Activated CD8-positive, alpha-beta memory T cell treated with anti-CD3 and anti-CD28 coated beads for 36 hours (primary cell): ENCODE measurements at regions not wholly inside any gene's neighbourhood (a gene's known extent, or its start where the extent isn't known, plus 50 kb on each side); places are given as distances from the start of the nearest gene placed in this dataset.
"Not testable (repeated sequence)": the region's sequence is repeated elsewhere in the genome, so short reads cannot be mapped to it uniquely, and the experiment has no call there.

ENCODE experiments used
- CTCF ChIA-PET: fragments of 350-600 bp; sonication (Branson Sonifier 250); formaldehyde crosslinking; loops from one replicate; lab custom pipeline; 2021; ENCODE audit warnings: antibody characterized with exemption; lab: Charles Lee
- POLR2A ChIA-PET: fragments of 350-600 bp; sonication (Branson Sonifier 250); formaldehyde crosslinking; loops from one replicate; lab custom pipeline; 2021; ENCODE audit warnings: antibody characterized with exemption; lab: Charles Lee

DNA sequence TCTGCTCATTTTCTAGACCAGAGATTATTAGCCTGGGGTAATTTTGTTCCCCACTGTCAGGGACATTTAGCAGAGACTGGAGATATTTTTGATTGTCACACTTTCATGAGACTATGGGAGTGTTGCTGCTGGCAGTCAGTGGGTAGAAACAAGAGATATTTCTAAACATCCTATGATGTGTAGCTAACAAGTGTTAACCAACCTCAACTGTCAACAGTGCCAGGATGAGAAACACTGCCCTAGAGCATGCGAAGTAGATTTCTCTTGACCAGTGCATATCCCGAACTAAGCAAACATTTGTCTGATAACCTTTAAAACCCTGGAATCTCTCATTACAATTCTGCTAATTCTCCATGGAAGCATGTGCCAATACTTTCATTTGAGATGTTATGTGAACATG is 607.4 kb upstream of the TMPRSS15 start:
- ChIA-PET CTCF (no interaction called here), POLR2A (no interaction called here)

GRCh38 chr21:19011451-19011850 is 607.9 kb upstream of the TMPRSS15 start:
- CTCF ChIA-PET = no interaction called here
- POLR2A ChIA-PET = no interaction called here

- CTCF ChIA-PET = no interaction called here
These were observed 610.3 kb upstream of the TMPRSS15 start for GRCh38 chr21:19013916-19014315.

GRCh38 chr21:19018529-19018928 is 614.9 kb upstream of the TMPRSS15 start:
- CTCF ChIA-PET = no interaction called here
- POLR2A ChIA-PET = no interaction called here

More at GRCh38 chr21:19013916-19014315, 610.3 kb upstream of the TMPRSS15 start:
- POLR2A ChIA-PET = no interaction called here

- ChIA-PET POLR2A (no interaction called here), CTCF (no interaction called here)
These were observed 619.4 kb upstream of the TMPRSS15 start for GRCh38 chr21:19022978-19023377.

DNA sequence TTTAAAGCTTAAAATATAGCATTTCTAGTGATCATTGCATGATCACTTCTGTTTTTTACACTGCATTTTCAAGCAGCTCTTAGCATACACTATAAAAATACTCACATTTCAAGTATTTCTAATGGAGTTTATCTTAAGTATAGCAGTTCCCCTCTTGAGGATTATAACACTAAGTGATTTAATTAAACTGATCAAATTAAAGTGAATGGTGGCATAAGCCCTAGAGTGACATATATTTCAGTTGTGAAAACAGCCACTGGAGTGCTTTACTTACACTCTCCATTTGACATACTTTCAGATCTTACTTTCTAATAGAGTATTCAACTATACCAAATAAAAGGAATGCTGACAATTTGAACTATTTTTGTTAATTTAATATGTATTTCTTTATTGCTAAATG is 623.3 kb upstream of the TMPRSS15 start:
- POLR2A ChIA-PET = no interaction called here
- CTCF ChIA-PET = no interaction called here

DNA sequence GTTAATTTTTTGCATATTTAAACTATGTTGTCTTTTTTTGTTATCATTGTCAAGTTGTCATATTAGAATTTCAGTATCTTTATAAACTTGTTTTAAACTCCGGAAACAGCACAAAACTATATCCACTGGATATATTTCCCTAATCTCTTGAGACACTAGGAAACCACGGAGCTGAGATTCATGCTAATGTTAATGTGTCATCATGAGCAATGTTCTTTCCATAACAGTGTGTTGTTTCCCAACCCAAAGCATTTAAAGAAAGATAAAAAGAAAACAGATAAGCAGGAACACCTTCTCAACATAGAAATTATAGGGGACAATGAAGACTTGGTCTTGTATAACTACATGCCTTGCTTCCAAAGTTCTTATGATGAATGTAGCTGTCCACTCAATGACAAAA is 626.2 kb upstream of the TMPRSS15 start:
- ChIA-PET POLR2A (no interaction called here), CTCF (no interaction called here)

DNA sequence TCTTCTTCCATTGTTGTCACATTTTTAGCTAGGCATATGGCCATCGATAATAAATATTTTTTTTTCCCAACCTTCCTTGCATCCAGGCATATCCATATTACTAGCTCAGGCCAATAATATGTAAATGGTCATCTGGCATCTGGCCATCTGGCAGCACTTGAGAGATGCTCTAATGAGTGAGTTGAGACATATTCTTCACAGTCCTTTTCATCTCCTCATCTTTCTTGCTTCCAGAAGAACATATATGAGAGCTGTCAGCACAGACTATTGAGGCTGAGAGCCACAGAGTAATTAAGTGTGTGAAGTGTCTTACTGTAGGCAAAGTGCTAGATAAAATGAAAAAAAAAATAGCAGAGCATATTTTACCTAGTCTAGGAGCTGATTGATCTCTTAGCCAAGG is 628.4 kb upstream of the TMPRSS15 start:
- POLR2A ChIA-PET = no interaction called here
- CTCF ChIA-PET = no interaction called here

- POLR2A ChIA-PET = no interaction called here
- CTCF ChIA-PET = no interaction called here
These were observed 630.5 kb upstream of the TMPRSS15 start for GRCh38 chr21:19034041-19034440.

DNA sequence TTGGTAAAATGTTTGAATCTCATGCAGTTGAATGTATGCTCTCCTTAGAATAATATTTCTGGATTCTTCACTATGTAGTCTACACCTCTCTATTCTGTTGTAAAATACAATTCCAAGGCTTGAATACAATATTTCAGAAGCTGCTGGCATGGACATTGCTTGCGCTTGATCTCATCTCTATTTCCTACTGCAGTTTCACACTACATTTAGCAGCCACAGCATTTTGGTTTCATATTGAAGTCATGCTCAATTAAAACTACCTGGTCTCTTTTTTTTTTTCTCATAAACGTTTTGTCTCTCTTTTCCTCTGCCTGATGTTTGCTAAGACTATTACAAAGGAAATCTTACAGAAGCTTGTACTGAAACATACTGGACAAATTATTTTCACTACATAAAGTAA is 631.0 kb upstream of the TMPRSS15 start:
- CTCF ChIA-PET = no interaction called here
- POLR2A ChIA-PET = no interaction called here

GRCh38 chr21:19045876-19046275 is 642.3 kb upstream of the TMPRSS15 start:
- CTCF ChIA-PET = no interaction called here
- POLR2A ChIA-PET = no interaction called here

DNA sequence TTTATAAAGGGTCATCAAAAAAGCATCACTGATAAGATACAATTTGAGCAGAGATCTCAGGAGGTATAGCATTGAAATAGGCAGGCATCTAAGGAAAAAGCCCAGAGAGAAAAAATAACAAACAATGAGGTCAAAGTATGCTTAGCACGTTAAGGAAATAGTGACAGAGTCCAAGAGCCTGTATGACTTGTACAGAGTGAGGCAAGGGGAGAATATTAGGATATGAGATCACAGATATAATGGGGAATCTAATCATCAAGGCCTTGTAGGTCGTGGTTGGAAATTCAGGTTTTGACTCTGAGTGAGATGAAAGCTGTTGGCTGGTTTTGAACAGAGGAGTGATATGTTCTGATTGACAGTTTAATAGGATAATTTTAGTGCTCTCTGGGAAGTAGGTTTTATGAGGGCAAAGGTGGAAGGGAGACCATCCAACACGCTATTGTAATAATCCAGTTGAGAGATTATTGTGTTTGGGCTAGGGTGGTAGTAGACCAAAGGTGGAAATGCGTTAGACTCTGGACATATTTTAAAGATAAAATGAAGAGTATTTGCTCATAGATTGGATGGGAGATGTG is 644.6 kb upstream of the TMPRSS15 start:
- CTCF ChIA-PET = no interaction called here
- POLR2A ChIA-PET = no interaction called here

- CTCF ChIA-PET = no interaction called here
- POLR2A ChIA-PET = no interaction called here
These were observed 646.0 kb upstream of the TMPRSS15 start for GRCh38 chr21:19049567-19049966.

GRCh38 chr21:19065164-19065563 is 661.6 kb upstream of the TMPRSS15 start:
- ChIA-PET POLR2A (no interaction called here), CTCF (no interaction called here)

DNA sequence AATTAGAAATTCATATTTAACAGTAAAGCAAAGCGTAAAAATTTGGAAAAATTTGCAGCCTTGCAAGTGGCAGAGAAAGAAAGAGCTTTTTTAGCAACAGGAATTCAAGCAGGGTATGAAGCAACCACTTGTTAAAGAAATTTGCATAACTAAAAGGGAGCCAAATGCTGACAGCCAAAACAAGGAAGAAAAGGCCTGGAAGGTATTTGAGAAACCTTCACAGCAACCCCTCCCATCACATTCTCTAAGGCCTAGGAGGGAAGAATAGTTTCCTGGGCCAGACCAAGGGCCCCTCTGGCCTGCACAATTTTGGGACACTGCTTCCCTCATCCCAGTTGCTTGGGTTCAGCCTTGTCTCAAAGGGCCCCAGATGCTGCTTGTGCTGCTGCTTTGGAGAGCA is 672.4 kb upstream of the TMPRSS15 start:
- ChIA-PET POLR2A (no interaction called here), CTCF (no interaction called here)

DNA sequence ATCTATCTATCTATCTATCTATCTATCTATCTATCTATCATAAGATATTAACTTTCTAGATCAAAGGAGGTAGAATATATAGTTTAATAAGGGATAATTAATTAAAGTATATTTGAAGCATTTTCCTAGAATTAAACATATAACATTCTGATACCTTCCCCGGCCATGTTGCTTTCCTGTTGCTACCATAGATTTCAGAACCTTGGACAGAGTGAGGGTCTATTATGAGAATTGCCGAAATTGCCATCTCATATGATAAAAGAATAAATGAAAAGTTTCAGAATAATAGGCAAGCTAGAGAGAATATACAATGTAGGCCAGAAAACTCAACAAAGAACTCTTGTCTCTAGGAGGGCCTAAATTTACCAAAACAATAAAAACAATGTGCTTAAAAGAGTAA is 706.1 kb upstream of the TMPRSS15 start:
- ChIA-PET POLR2A (no interaction called here), CTCF (no interaction called here)

DNA sequence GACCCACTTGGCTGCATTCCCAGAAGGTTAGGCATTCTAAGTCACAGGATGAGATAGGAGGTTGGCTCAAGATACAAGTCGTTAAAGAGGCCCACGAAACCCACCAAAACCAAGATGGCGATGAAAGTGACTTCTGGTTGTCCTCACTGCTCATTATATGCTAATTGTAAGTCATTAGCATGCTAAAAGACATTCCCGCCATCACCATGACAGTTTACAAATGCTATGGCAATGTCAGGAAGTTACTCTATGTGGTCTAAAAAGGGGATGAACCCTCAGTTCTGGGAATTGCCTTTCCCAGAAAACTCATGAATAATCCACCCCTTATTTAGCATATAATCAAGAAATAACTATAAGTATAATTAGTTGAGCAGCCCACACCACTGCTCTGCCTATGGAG is 715.7 kb upstream of the TMPRSS15 start:
- POLR2A ChIA-PET, CTCF ChIA-PET: not testable (repeated sequence)

DNA sequence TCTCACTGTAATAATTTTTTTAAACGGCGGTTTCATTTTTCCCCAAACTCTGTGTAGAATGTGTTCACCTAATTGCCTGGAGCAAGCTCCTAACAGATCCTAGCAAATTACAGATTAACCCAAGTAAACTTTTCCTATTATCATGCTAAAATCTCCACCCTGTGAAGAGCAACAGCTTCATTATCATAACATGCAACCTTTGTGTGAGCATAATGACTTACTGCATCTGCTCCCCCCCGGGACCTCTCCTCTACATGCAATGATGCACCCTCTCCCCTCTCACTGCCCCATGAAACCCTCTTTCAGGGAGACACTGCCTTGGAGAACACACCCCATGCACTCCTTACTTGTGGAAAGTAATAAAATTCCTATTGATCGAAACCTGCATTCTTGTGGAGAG is 717.0 kb upstream of the TMPRSS15 start:
- CTCF ChIA-PET = no interaction called here
- POLR2A ChIA-PET = no interaction called here

GRCh38 chr21:19122356-19122755 is 718.8 kb upstream of the TMPRSS15 start:
- ChIA-PET POLR2A (no interaction called here), CTCF (no interaction called here)

GRCh38 chr21:19123053-19123452 is 719.5 kb upstream of the TMPRSS15 start:
- POLR2A ChIA-PET = no interaction called here
- CTCF ChIA-PET = no interaction called here

GRCh38 chr21:19123525-19123924 is 719.9 kb upstream of the TMPRSS15 start:
- ChIA-PET POLR2A (no interaction called here), CTCF (no interaction called here)

GRCh38 chr21:19124691-19125090 is 721.1 kb upstream of the TMPRSS15 start:
- POLR2A ChIA-PET = no interaction called here
- CTCF ChIA-PET = no interaction called here
